ENCODE measurements at regions not wholly inside any gene's neighbourhood (a gene's known extent, or its start where the extent isn't known, plus 50 kb on each side); places are given as distances from the start of the nearest gene placed in this dataset.

DNA sequence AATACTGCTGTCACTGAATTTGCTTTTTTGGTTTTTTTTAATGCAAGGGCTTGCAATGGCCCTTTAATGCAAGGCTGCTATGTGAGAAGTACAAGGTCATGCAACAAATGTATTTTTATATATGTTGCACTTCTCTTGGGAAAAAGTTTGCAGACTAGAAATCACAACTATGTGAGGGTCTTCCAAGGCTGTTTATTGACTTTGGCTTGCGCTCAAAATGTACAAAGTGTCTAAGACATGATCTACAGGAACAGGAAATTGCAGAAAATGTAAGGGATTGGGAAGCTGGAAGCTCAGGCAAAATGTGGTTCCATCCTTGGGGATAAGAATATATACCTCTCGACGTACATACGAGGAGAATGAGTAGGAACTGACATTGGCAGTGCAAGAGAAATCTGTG lies 92.2 kb upstream of the F13A1 start:
- Histone ChIP-seq H3K4me1 (no peaks in the 10 kb centered on the region), H3K9me3 (no peaks in the 10 kb centered on the region), H3K27me3 (replicated peaks; ENCODE audit: control insufficient read depth, insufficient read depth, low read length) (no peaks in the 10 kb centered on the region), H3K4me3 (ENCODE audit: low read depth, low read length) (no peak overlapping the region), H3K36me3 (ENCODE audit: control insufficient read depth, insufficient read depth, low read length) (no peaks in the 10 kb centered on the region)
- ChIA-PET CTCF (no interaction called here), POLR2A (no interaction called here)
- no peaks in the 10 kb centered on the region for H3K4me1 Mint-ChIP-seq (ENCODE audit: low read depth, unreplicated experiment)
- no TSS peak for BruUV-seq (replicated peaks)
- H3K27ac Mint-ChIP-seq (ENCODE audit: unreplicated experiment): no peak overlapping the region
- no peak overlapping the region for H3K4me3 Mint-ChIP-seq (ENCODE audit: unreplicated experiment)
- peaks cover 11% of the 10 kb centered on the region for H3K27me3 Mint-ChIP-seq (ENCODE audit: insufficient read depth, unreplicated experiment)
- TF ChIP-seq, protein P1, sequence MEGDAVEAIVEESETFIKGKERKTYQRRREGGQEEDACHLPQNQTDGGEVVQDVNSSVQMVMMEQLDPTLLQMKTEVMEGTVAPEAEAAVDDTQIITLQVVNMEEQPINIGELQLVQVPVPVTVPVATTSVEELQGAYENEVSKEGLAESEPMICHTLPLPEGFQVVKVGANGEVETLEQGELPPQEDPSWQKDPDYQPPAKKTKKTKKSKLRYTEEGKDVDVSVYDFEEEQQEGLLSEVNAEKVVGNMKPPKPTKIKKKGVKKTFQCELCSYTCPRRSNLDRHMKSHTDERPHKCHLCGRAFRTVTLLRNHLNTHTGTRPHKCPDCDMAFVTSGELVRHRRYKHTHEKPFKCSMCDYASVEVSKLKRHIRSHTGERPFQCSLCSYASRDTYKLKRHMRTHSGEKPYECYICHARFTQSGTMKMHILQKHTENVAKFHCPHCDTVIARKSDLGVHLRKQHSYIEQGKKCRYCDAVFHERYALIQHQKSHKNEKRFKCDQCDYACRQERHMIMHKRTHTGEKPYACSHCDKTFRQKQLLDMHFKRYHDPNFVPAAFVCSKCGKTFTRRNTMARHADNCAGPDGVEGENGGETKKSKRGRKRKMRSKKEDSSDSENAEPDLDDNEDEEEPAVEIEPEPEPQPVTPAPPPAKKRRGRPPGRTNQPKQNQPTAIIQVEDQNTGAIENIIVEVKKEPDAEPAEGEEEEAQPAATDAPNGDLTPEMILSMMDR (IDR thresholded peaks at IDR 0.05; ENCODE audit: insufficient read depth in 1 of 2, low read depth in 1 of 2, low read length in 1 of 2, severe bottlenecking in 1 of 2, unreplicated experiment in 1 of 2): no peak
- no peak for DNase-seq
- no peaks in the 10 kb centered on the region for H3K9me3 Mint-ChIP-seq (ENCODE audit: unreplicated experiment)
- intact Hi-C loops (cut with micrococcal nuclease; ENCODE audit: unreplicated experiment): no loop called here
- H3K36me3 Mint-ChIP-seq (ENCODE audit: insufficient read depth, unreplicated experiment): no peaks in the 10 kb centered on the region

DNA sequence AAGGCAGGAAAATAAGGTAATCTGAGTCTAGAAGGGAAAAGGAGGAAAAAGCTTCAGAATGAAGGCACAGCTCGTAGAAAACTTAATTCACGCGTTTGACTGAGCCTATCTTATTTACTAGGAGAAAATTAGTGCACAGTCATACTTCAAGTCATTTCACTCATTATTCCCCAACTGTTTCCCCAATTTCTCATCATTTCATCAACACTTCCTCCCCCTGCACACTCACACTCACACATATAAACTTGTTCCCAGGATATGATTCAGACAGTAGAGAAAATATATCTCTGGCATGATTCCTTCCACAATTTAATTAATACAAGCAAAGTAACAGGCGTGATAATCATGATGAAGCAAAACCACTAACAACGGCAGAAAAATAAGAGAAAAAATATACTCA lies 94.5 kb upstream of the F13A1 start:
- no peak overlapping the region for H3K27ac Mint-ChIP-seq (ENCODE audit: unreplicated experiment)
- H3K9me3 Mint-ChIP-seq (ENCODE audit: unreplicated experiment): no peaks in the 10 kb centered on the region
- no peaks in the 10 kb centered on the region for H3K36me3 ChIP-seq (ENCODE audit: control insufficient read depth, insufficient read depth, low read length)
- ChIA-PET CTCF (no interaction called here), POLR2A (no interaction called here)
- intact Hi-C loops (cut with micrococcal nuclease; ENCODE audit: unreplicated experiment): no loop called here
- no TSS peak for BruUV-seq (replicated peaks)
- H3K27me3 ChIP-seq (replicated peaks; ENCODE audit: control insufficient read depth, insufficient read depth, low read length): no peaks in the 10 kb centered on the region
- no peak for DNase-seq
- no peak overlapping the region for H3K4me3 Mint-ChIP-seq (ENCODE audit: unreplicated experiment)
- no peaks in the 10 kb centered on the region for H3K4me1 Mint-ChIP-seq (ENCODE audit: low read depth, unreplicated experiment)
- H3K4me1 ChIP-seq: no peaks in the 10 kb centered on the region
- no peaks in the 10 kb centered on the region for H3K36me3 Mint-ChIP-seq (ENCODE audit: insufficient read depth, unreplicated experiment)
- H3K4me3 ChIP-seq (ENCODE audit: low read depth, low read length): no peak overlapping the region
- TF ChIP-seq, protein P1 (IDR thresholded peaks at IDR 0.05; ENCODE audit: insufficient read depth in 1 of 2, low read depth in 1 of 2, low read length in 1 of 2, severe bottlenecking in 1 of 2, unreplicated experiment in 1 of 2): no peak
- H3K27me3 Mint-ChIP-seq (ENCODE audit: insufficient read depth, unreplicated experiment): peaks cover 6% of the 10 kb centered on the region
- no peaks in the 10 kb centered on the region for H3K9me3 ChIP-seq

DNA sequence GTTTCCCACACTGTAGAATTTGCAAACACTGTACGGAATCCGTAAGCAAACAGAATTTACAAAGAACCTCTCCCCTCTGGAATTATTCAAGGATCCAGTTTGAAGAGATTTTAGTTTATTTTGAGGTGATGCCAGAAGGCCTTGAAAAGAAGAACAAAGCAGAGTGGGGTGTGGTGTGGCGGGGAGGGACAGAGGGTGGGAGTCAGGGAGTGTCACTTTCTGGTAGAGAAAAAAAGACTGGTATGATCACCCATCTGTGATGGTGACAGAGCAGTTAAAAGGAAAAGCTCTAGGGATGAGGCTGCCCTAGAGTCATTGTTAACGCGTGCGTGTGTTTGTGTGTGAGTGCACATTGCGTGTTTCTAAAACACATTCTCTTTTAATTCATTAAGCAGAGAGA lies 97.0 kb upstream of the F13A1 start:
- CTCF ChIA-PET: no interaction called here
- Mint-ChIP-seq H3K4me3 (ENCODE audit: unreplicated experiment) (no peak overlapping the region), H3K27ac (ENCODE audit: unreplicated experiment) (no peak overlapping the region), H3K4me1 (ENCODE audit: low read depth, unreplicated experiment) (no peaks in the 10 kb centered on the region), H3K9me3 (ENCODE audit: unreplicated experiment) (no peaks in the 10 kb centered on the region), H3K36me3 (ENCODE audit: insufficient read depth, unreplicated experiment) (no peaks in the 10 kb centered on the region), H3K27me3 (ENCODE audit: insufficient read depth, unreplicated experiment) (peaks cover 9% of the 10 kb centered on the region)
- no peaks in the 10 kb centered on the region for H3K9me3 ChIP-seq
- POLR2A ChIA-PET: no interaction called here
- no peak overlapping the region for H3K4me3 ChIP-seq (ENCODE audit: low read depth, low read length)
- TF ChIP-seq, protein P1 (IDR thresholded peaks at IDR 0.05; ENCODE audit: insufficient read depth in 1 of 2, low read depth in 1 of 2, low read length in 1 of 2, severe bottlenecking in 1 of 2, unreplicated experiment in 1 of 2): no peak
- no peaks in the 10 kb centered on the region for H3K36me3 ChIP-seq (ENCODE audit: control insufficient read depth, insufficient read depth, low read length)
- H3K27me3 ChIP-seq (replicated peaks; ENCODE audit: control insufficient read depth, insufficient read depth, low read length): no peaks in the 10 kb centered on the region
- intact Hi-C loops (cut with micrococcal nuclease; ENCODE audit: unreplicated experiment): no loop called here
- no TSS peak for BruUV-seq (replicated peaks)
- no peaks in the 10 kb centered on the region for H3K4me1 ChIP-seq
- DNase-seq: no peak
